GM13977 (cell line): ENCODE measurements at regions not wholly inside any gene's neighbourhood (a gene's known extent, or its start where the extent isn't known, plus 50 kb on each side); places are given as distances from the start of the nearest gene placed in this dataset.

Source experiments
- DNase-seq: peaks from one replicate; pipeline ENCODE4 v3.0.0; 2012; ENCODE audit warnings: low spot score
- in situ Hi-C: fragments of 300-500 bp; cut with MboI; formaldehyde crosslinking; loops from one replicate; pipeline ENCODE4 v1.12.0; 2022; ENCODE audit warnings: low sequenced_read_pairs, low pct_unique_long_range_greater_than_20kb, mixed read lengths, inconsistent platforms; ENCODE audit not compliant: unreplicated experiment
- TF ChIP-seq, protein P1 (sequence below): IDR thresholded peaks from 2 replicates; pipeline ENCODE4 v1.5.1; 2012; ENCODE audit warnings: mild to moderate bottlenecking, control low read depth; ENCODE audit not compliant: insufficient read depth; ENCODE audit errors: extremely low read depth, missing control alignments

DNA sequence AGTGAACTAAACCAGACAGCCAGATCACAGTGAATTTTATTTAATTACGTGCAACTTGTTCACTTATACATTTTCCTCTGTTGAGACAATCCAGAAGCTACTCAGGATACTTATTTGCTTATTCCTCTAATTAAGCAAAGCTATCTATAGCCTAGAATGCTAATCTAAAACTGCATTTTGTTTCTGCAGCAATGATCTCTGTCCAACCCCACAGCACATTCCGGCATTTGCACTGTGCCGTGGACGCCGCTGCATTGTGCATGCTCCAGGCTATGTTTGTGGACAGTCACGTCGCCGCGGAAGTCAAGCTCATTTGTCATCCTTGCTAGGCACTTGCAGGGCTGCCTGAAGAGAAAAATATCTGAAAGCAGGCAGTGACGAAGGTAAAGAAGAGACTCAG lies 406.9 kb downstream of the RFC3 start:
- no peak for DNase-seq
- TF ChIP-seq, protein P1, sequence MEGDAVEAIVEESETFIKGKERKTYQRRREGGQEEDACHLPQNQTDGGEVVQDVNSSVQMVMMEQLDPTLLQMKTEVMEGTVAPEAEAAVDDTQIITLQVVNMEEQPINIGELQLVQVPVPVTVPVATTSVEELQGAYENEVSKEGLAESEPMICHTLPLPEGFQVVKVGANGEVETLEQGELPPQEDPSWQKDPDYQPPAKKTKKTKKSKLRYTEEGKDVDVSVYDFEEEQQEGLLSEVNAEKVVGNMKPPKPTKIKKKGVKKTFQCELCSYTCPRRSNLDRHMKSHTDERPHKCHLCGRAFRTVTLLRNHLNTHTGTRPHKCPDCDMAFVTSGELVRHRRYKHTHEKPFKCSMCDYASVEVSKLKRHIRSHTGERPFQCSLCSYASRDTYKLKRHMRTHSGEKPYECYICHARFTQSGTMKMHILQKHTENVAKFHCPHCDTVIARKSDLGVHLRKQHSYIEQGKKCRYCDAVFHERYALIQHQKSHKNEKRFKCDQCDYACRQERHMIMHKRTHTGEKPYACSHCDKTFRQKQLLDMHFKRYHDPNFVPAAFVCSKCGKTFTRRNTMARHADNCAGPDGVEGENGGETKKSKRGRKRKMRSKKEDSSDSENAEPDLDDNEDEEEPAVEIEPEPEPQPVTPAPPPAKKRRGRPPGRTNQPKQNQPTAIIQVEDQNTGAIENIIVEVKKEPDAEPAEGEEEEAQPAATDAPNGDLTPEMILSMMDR: no peak
- in situ Hi-C loops: no loop called here

DNA sequence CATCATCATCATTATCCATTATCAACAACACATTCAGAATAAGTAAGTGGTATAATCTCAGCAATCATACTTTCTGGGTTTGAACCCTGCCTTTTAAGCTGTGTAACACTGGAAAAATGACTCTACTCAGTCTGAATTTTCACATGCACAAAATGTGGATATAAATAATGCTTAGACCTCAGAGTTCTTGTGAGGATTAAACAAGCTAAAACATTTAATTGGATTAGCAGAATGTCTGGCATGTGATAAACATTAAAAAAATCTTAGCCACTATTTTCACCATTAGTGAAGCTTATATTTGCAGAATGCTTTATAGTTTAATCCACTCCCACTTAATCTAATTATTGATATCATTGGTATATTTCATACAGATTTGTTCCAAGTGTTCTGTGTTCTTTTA lies 412.3 kb downstream of the RFC3 start:
- in situ Hi-C loops: no loop called here
- DNase-seq: no peak
- TF ChIP-seq, protein P1: no peak

DNA sequence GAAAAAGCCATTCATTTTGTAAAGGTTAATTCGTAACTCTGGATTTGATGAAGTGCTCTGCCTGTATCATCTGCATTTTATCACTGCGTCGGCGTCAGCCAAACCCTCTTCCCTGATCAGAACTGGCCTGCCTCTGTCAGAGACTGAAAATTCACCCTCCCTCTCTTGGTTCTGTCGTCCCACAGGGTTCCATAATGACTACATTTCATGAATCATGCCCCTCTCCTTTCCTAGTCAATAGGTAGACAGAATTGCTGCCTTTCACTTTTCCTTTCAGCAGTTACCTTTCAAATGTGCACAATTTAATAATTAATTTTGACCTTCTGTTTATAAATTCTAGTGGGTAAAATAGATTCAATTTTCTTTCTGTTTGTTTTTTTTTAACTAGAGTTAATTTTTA lies 423.4 kb downstream of the RFC3 start:
- no peak for DNase-seq
- in situ Hi-C loops: no loop called here
- TF ChIP-seq, protein P1: no peak

DNA sequence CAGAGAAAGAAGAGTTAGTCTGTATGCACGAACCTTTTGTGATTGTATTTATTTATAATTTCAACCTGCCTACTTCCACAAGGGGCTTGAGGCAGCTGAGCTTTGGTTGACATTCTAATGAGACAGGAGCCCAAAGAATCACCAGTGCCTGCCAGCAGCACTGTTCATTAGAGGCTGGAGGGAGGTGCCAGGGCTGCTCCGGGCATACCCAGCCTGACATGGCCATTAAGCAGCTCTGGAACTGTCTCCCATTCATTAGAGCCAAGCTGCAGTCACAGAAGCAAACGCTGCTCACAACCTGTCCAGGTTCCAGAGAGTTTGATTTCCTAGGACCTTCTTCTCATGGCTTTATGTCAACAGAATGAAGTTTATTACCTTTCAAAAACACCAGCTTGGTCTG lies 425.5 kb downstream of the RFC3 start:
- no peak for DNase-seq
- in situ Hi-C loops: no loop called here
- TF ChIP-seq, protein P1: no peak

- TF ChIP-seq, protein P1: no peak
- in situ Hi-C loops: no loop called here
- DNase-seq: no peak
These were observed 428.6 kb downstream of the RFC3 start for GRCh38 chr13:34246511-34246910.

DNA sequence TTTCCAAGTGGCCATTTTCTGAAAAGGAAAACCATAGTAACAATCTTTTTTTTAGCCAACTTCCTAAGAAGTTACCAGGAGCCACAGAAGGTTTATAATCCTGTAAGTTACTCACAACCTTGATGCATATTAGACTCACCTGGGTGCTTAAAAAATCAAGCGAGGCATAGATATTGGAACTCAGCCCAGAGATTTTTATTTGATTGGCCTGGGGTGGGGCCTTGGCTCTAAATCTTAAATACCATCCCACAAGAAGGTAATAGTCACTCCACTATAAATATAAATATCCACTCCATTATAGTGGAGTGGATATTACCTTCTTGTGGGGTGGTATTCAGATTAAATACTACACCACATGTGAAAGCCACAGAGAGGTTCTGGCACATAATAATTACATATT lies 429.6 kb downstream of the RFC3 start:
- TF ChIP-seq, protein P1: no peak
- no peak for DNase-seq
- in situ Hi-C loops: no loop called here

- TF ChIP-seq, protein P1: no peak
- DNase-seq: no peak
- in situ Hi-C loops: no loop called here
These were observed 431.6 kb downstream of the RFC3 start for GRCh38 chr13:34249546-34250039.
